ENCODE measurements at regions not wholly inside any gene's neighbourhood (a gene's known extent, or its start where the extent isn't known, plus 50 kb on each side); places are given as distances from the start of the nearest gene placed in this dataset.

DNA sequence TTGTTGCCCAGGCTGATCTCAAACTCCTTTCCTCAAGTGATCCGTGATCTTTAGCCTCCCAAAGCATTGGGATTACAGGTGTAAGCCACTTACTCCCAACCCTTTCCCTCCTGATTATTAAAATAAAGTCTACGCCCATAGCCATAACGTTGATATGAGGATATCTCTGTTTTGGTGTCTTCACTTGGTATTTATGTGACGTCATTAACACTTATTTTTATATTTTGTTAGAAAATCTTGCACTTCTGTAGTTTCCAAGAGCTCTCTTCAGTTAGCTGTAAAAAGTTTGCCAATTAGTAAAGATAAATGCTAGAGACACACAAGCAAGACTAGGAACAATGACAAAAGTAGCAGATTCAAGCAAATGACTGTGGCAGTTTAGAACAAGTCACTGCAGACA is 115.6 kb upstream of the HSF2 start:
- no peak for TF ChIP-seq EZH2phosphoT487 (IDR thresholded peaks at IDR 0.05; ENCODE audit: insufficient read depth, low read depth)
- no peak for TF ChIP-seq EZH2 (IDR thresholded peaks at IDR 0.05; ENCODE audit: insufficient read depth, poor library complexity, severe bottlenecking)
